H7 (cell line): ENCODE measurements at regions not wholly inside any gene's neighbourhood (a gene's known extent, or its start where the extent isn't known, plus 50 kb on each side); places are given as distances from the start of the nearest gene placed in this dataset.
"Not testable (repeated sequence)": the region's sequence is repeated elsewhere in the genome, so short reads cannot be mapped to it uniquely, and the experiment has no call there.

Experiments used
- DNase-seq: peaks from one replicate; pipeline ENCODE4 v3.0.0; 2012
- H3K27me3 ChIP-seq: 2 replicates; pipeline ENCODE4 v1.6.0; 2011; ENCODE audit warnings: mild to moderate bottlenecking, low read length; ENCODE audit not compliant: control insufficient read depth, insufficient read depth
- H3K36me3 ChIP-seq: replicated peaks from 2 replicates; pipeline ENCODE4 v1.5.1; 2011; ENCODE audit warnings: low read length; ENCODE audit not compliant: control insufficient read depth, insufficient read depth
- H3K4me3 ChIP-seq: 2 replicates; pipeline ENCODE4 v1.5.1; 2011; ENCODE audit warnings: low read depth, mild to moderate bottlenecking, control low read depth, low read length, moderate library complexity; ENCODE audit not compliant: insufficient read depth

GRCh38 chr16:65388592-65388991 lies 266.7 kb upstream of the CDH11 start:
- Histone ChIP-seq H3K4me3 (no peak overlapping the region), H3K36me3 (no peaks in the 10 kb centered on the region), H3K27me3 (no peaks in the 10 kb centered on the region)
- no peak for DNase-seq

- no peak for DNase-seq
- Histone ChIP-seq H3K27me3 (no peaks in the 10 kb centered on the region), H3K36me3 (no peaks in the 10 kb centered on the region), H3K4me3 (no peak overlapping the region)
Measured at GRCh38 chr16:65386672-65387071, 264.8 kb upstream of the CDH11 start.

DNA sequence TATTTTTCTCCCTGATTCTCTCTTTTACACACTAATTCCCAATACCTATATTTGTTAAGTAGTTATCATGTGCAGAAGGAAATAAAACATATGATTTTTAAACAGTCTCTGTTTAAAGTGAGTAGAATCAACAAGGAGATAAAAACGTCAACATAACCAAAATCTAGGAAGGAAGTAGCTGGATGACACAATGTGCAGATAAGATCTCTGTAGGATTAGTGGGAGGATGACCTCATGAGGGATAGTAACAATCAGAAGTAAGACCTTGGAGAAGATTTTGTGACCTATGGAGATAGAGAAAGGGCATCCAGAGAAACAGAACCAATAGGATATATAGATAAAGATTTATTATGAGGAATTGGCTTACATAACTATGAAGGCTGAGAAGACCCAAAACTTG lies 262.6 kb upstream of the CDH11 start:
- no peak overlapping the region for H3K4me3 ChIP-seq
- H3K36me3 ChIP-seq = no peaks in the 10 kb centered on the region
- no peaks in the 10 kb centered on the region for H3K27me3 ChIP-seq
- no peak for DNase-seq

DNA sequence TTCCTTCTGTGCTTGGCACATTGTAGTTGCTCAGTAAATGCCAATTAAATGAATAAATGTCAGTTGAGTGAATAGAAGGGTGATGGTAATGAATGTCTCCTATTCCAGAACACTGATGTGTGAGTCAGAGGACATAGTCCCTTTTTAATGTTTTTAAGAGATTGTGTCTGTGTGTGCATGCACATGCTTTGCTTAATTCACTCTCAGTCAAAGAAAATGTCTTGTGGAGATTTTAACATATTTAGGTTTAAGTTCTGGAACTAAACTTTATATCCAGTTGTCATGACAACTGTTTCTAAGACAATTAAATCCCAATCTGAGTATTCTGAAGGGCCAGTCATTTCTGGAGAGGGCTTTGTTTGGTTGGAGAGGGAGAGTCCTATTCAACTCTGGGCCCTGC lies 255.3 kb upstream of the CDH11 start:
- no peaks in the 10 kb centered on the region for H3K36me3 ChIP-seq
- no peak for DNase-seq
- no peak overlapping the region for H3K4me3 ChIP-seq
- H3K27me3 ChIP-seq = no peaks in the 10 kb centered on the region

GRCh38 chr16:65376601-65377000 lies 254.7 kb upstream of the CDH11 start:
- DNase-seq = no peak
- Histone ChIP-seq H3K27me3 (no peaks in the 10 kb centered on the region), H3K36me3 (no peaks in the 10 kb centered on the region), H3K4me3 (no peak overlapping the region)

- no peak for DNase-seq
- H3K27me3 ChIP-seq = no peaks in the 10 kb centered on the region
- no peaks in the 10 kb centered on the region for H3K36me3 ChIP-seq
- no peak overlapping the region for H3K4me3 ChIP-seq
Measured at GRCh38 chr16:65375651-65376050, 253.8 kb upstream of the CDH11 start.

DNA sequence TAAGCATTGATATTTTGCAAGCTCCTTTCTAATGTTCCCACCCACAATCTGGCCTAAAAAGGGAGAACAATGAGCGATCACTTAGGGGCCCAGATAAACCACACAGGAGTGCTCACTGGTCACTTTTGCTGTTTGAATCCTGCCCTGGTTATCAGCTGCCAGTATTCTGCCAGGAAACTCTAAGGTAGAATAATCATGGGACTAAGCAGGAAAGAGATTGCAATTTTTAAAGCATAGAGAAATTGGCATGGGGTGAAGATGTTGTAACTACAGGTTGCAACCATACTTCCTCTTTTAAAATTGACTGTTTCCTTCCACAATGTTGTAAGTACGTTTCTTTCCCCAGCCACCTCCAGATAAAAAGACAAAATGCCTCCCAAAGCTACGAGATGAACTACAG lies 251.2 kb upstream of the CDH11 start:
- DNase-seq = no peak
- Histone ChIP-seq H3K4me3 (no peak overlapping the region), H3K36me3 (no peaks in the 10 kb centered on the region), H3K27me3 (no peaks in the 10 kb centered on the region)

DNA sequence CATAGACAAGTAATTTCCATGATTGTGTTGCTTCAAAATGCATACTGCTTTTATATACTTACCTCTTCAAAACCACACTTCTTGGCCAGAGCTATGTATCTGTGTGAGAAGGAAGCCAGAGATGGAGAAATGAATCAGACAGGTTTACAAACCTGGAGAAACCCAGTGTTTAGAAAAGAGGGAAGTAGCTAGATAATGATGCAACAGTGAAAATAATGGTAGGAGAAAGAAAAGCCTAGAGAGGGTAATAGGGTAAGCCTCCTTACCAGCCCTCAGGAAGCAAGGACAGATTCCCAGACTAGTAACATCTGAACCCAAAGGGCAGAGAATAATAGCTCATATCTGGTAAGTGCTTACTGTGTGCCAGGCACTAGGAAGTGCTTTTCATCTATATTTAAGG lies 250.3 kb upstream of the CDH11 start:
- Histone ChIP-seq H3K36me3 (no peaks in the 10 kb centered on the region), H3K4me3 (no peak overlapping the region), H3K27me3 (no peaks in the 10 kb centered on the region)
- no peak for DNase-seq

DNA sequence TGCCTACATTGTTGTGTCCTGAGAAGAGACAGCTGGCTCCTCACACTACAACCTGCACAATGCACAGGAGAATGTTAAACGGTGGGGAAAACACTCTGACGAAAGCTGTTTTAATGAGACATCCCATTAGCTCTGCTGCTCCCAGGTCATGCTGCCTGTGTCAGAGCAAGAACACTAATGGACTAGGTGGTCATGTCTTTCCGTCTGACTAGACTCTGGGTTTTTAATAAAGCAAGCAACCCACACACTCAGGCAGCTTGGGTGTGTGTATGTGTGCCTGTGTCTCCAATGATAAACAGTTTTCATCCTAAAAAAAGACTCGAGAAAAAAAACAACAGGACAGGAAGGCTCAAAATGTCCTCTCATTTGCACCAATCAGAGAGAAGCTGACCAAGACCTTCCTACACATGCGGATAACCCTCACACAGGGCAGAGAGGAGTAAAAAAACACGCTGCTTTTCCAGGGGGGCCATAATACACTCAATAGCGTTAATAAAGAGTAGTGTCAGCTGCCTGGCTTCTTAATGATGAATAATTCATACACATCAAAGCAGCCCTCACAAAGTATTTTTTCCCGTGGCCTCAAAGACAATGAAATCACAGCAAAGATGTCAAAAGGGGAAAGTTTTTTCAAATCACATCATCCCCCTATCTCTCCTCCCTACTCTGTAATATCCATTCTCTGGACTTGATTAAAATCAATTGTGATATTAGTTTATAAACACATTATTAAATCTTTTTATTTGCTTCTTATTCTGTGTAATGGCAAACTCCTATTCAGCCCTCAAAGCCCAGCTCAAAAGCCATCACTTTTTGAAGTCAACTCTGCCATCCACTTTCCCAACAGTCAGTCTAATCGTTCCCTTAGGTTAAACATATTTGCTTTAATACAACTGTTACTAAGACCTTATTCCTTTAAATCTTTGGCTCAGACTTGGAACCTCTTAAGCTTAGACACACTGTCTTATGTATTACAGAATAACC lies 244.2 kb upstream of the CDH11 start:
- DNase-seq = no peak
- no peaks in the 10 kb centered on the region for H3K36me3 ChIP-seq
- H3K4me3 ChIP-seq = no peak overlapping the region
- H3K27me3 ChIP-seq = no peaks in the 10 kb centered on the region

DNA sequence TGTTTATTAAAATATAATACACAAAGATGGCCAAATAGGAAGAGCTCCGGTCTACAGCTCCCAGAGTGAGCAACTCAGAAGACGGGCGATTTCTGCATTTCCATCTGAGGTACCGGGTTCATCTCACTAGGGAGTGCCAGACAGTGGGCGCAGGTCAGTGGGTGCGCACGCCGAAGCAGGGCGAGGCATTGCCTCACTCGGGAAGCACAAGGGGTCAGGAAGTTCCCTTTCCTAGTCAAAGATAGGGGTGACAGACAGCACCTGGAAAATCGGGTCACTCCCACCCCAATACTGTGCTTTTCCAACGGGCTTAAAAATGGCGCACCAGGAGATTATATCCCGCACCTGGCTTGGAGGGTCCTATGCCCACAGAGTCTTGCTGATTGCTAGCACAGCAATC lies 234.9 kb upstream of the CDH11 start:
- not testable (repeated sequence) for H3K27me3 ChIP-seq, H3K4me3 ChIP-seq, DNase-seq, H3K36me3 ChIP-seq

DNA sequence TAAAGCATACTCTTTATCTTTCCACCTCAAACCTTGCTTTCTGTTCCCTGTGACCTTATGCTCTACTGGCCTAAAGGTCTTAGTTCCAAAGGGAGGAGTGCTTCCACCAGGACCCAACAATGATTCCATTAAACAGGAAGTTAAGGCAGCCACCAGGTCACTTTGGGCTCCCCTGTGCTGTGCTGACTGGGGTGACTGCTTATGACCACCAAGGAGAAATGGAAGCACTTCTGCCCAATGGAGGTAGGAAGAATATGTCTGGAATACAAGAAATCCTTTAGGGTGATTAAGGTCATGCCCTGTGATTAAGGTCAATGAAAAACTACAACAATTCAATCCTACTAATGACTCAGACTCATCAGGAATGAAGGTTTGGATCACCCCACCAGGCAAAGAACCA lies 233.8 kb upstream of the CDH11 start:
- DNase-seq = no peak
- H3K27me3 ChIP-seq = no peaks in the 10 kb centered on the region
- H3K4me3 ChIP-seq = no peak overlapping the region

GRCh38 chr16:65353183-65353582 lies 231.3 kb upstream of the CDH11 start:
- DNase-seq = no peak
- no peak overlapping the region for H3K4me3 ChIP-seq
- H3K27me3 ChIP-seq = no peaks in the 10 kb centered on the region
- no peaks in the 10 kb centered on the region for H3K36me3 ChIP-seq

More for the DNA sequence above, 233.8 kb upstream of the CDH11 start:
- no peaks in the 10 kb centered on the region for H3K36me3 ChIP-seq

DNA sequence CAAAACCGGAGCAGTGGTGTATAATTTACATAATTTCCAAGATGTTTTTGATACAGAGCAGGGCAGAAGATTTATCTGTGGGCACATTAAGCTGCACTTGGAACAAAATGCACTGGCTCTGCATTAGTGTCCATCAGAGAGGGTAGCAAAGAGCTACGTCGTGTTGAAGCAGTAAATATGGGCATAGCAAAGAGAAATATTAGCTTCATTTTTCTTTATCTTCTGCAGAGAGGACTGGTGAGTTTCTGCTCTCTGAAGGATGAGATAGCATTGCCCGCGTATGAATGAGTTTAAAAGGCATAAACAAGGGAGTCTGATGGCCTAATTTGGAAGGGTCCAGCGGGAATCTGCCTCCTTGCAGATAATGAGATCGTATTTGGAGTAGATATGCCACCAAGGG lies 227.8 kb upstream of the CDH11 start:
- Histone ChIP-seq H3K4me3 (no peak overlapping the region), H3K36me3 (no peaks in the 10 kb centered on the region), H3K27me3 (no peaks in the 10 kb centered on the region)
- no peak for DNase-seq

GRCh38 chr16:65343556-65343955 lies 221.7 kb upstream of the CDH11 start:
- Histone ChIP-seq H3K4me3 (no peak overlapping the region), H3K27me3 (no peaks in the 10 kb centered on the region), H3K36me3 (no peaks in the 10 kb centered on the region)
- DNase-seq = no peak

DNA sequence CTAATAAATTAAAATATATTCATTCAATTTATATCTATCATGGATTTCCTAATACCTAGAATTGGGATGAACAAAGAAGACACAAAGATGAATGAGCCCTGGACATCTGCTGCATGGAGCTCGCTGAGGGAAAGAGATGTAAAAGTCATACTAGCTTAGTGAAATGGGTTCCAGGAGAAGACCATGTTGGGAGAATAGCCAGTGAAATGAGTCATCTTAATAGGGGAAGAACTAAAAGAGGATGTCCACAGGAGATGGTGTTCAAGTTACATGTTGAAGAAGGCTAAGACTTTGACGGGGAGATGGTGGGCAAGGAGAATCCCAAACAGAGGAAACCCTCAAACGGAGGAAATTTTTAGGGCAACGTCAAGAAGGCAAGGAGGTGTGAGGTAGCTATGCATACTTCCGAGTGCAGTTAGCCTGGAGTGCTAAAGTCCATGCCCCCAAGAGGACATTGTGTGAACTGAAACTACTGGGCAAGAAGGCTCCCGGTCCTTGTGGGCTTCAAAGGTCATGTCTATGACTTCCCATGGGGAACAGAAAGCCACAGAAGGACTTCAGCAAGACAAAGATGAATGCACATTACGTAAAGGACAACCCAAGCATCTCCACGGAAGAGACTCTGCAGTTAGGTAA lies 220.5 kb upstream of the CDH11 start:
- H3K4me3 ChIP-seq = no peak overlapping the region
- H3K36me3 ChIP-seq = no peaks in the 10 kb centered on the region
- no peaks in the 10 kb centered on the region for H3K27me3 ChIP-seq
- DNase-seq = no peak
